HEK293 (cell line): ENCODE measurements at regions not wholly inside any gene's neighbourhood (a gene's known extent, or its start where the extent isn't known, plus 50 kb on each side); places are given as distances from the start of the nearest gene placed in this dataset.

Experiments
- CTCF ChIP-seq: fragments of 450-650 bp; formaldehyde crosslinking; IDR thresholded peaks from 2 replicates; pipeline ENCODE4 v1.5.1; 2016; ENCODE audit warnings: missing biosample characterization, missing genetic modification characterization
- ZBTB49 ChIP-seq: fragments of 450-650 bp; formaldehyde crosslinking; IDR thresholded peaks from 2 replicates; pipeline ENCODE4 v1.5.1; 2016; ENCODE audit warnings: missing biosample characterization, missing genetic modification characterization, low read depth
- ZBTB7A ChIP-seq: fragments of 450-650 bp; formaldehyde crosslinking; IDR thresholded peaks from 2 replicates; pipeline ENCODE4 v1.5.1; 2016; ENCODE audit warnings: low read depth, missing biosample characterization, missing genetic modification characterization
- ZNF114 ChIP-seq: fragments of 450-650 bp; formaldehyde crosslinking; IDR thresholded peaks from 2 replicates; pipeline ENCODE4 v1.5.0; 2017; ENCODE audit warnings: missing biosample characterization, missing genetic modification characterization
- ZNF138 ChIP-seq: fragments of 450-650 bp; formaldehyde crosslinking; IDR thresholded peaks from 2 replicates; pipeline ENCODE4 v1.5.1; 2016; ENCODE audit warnings: missing biosample characterization, missing genetic modification characterization, borderline replicate concordance
- ZNF174 ChIP-seq: fragments of 450-650 bp; formaldehyde crosslinking; IDR thresholded peaks from 2 replicates; pipeline ENCODE4 v1.5.0; 2017; ENCODE audit warnings: missing biosample characterization, mild to moderate bottlenecking, missing genetic modification characterization
- ZNF292 ChIP-seq: fragments of 450-650 bp; formaldehyde crosslinking; IDR thresholded peaks from 2 replicates; pipeline ENCODE4 v1.5.1; 2016; ENCODE audit warnings: low read depth, missing biosample characterization, missing genetic modification characterization, borderline replicate concordance
- ZNF513 ChIP-seq: fragments of 450-650 bp; IDR thresholded peaks from 2 replicates; pipeline ENCODE4 v1.5.1; 2018; ENCODE audit warnings: missing biosample characterization, missing genetic modification characterization
- ZNF544 ChIP-seq: fragments of 450-650 bp; formaldehyde crosslinking; IDR thresholded peaks from 2 replicates; pipeline ENCODE4 v1.5.0; 2017; ENCODE audit warnings: missing biosample characterization, missing genetic modification characterization

GRCh38 chr17:63042256-63042812 lies 76.3 kb downstream of the TANC2 start:
- TF ChIP-seq CTCF (tag by site-specific recombination) (no peak), ZBTB49 (tag by site-specific recombination) (no peak), ZNF544 (tag by site-specific recombination) (no peak), ZNF138 (tag by site-specific recombination) (no peak), ZBTB7A (no peak), ZNF292 (tag by site-specific recombination) (no peak), ZNF114 (tag by site-specific recombination) (no peak), ZNF513 (tag by site-specific recombination) (no peak), ZNF174 (tag by site-specific recombination) (no peak)
